Hepatocyte (in vitro differentiated cells): ENCODE measurements at regions not wholly inside any gene's neighbourhood (a gene's known extent, or its start where the extent isn't known, plus 50 kb on each side); places are given as distances from the start of the nearest gene placed in this dataset.

Experiments used
- EZH2 ChIP-seq: fragments of 200-600 bp; sonication (generic); IDR thresholded peaks from 2 replicates; pipeline ENCODE4 v1.6.1; 2016; ENCODE audit warnings: antibody characterized with exemption, mild to moderate bottlenecking, borderline replicate concordance
- TF ChIP-seq, protein P1 (sequence below): fragments of 200-600 bp; sonication (generic); IDR thresholded peaks from 2 replicates; pipeline ENCODE4 v1.5.1; 2016; ENCODE audit warnings: antibody characterized with exemption, mild to moderate bottlenecking; ENCODE audit not compliant: poor library complexity

GRCh38 chr3:1533763-1534162 is 440.9 kb downstream of the CNTN6 start:
- no peak for TF ChIP-seq EZH2
- TF ChIP-seq, protein P1, sequence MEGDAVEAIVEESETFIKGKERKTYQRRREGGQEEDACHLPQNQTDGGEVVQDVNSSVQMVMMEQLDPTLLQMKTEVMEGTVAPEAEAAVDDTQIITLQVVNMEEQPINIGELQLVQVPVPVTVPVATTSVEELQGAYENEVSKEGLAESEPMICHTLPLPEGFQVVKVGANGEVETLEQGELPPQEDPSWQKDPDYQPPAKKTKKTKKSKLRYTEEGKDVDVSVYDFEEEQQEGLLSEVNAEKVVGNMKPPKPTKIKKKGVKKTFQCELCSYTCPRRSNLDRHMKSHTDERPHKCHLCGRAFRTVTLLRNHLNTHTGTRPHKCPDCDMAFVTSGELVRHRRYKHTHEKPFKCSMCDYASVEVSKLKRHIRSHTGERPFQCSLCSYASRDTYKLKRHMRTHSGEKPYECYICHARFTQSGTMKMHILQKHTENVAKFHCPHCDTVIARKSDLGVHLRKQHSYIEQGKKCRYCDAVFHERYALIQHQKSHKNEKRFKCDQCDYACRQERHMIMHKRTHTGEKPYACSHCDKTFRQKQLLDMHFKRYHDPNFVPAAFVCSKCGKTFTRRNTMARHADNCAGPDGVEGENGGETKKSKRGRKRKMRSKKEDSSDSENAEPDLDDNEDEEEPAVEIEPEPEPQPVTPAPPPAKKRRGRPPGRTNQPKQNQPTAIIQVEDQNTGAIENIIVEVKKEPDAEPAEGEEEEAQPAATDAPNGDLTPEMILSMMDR = no peak
